Tibial nerve (tissue), 4 donors: ENCODE measurements at regions not wholly inside any gene's neighbourhood (a gene's known extent, or its start where the extent isn't known, plus 50 kb on each side); places are given as distances from the start of the nearest gene placed in this dataset.

ENCODE experiments used
- DNase-seq, 2 donors: peaks; one replicate each; pipeline ENCODE4 v3.0.0-alpha.2; 2019; ENCODE audit warnings: low spot score in 2 of 2
- H3K27ac ChIP-seq, 4 donors: fragments of 200-600 bp; sonication (generic) in 3 of 4; one replicate each; pipeline ENCODE4 v1.5.1; 2017 to 2019; ENCODE audit warnings: mild to moderate bottlenecking in 1 of 4
- H3K27me3 ChIP-seq, 2 donors: fragments of 200-600 bp; sonication (generic) in 1 of 2; one replicate each; pipeline versions ENCODE4 v1.5.1 to v1.6.0; 2017 to 2019
- H3K36me3 ChIP-seq, 3 donors: fragments of 200-600 bp; sonication (generic); one replicate each; pipeline ENCODE4 v1.5.1; 2018 to 2019
- H3K4me1 ChIP-seq, 4 donors: fragments of 200-600 bp; sonication (generic) in 3 of 4; one replicate each; pipeline ENCODE4 v1.5.1; 2017 to 2019
- H3K4me3 ChIP-seq, 4 donors: fragments of 200-600 bp; sonication (generic) in 3 of 4; one replicate each; pipeline ENCODE4 v1.5.1; 2017 to 2019; ENCODE audit warnings: mild to moderate bottlenecking in 1 of 4, moderate library complexity in 1 of 4
- H3K9me3 ChIP-seq, 4 donors: fragments of 200-600 bp; sonication (generic) in 3 of 4; one replicate each; pipeline ENCODE4 v1.5.1; 2017 to 2019
- CTCF ChIP-seq, 5 experiments: fragments of 200-600 bp in 3 of 5; fragments of 450-650 bp in 2 of 5; sonication (generic) in 3 of 5; IDR thresholded peaks; one replicate each; pipeline ENCODE4 v1.5.1; 2016 to 2019; ENCODE audit warnings: antibody characterized with exemption in 5 of 5, mild to moderate bottlenecking in 3 of 5, moderate library complexity in 2 of 5
- EP300 ChIP-seq, 2 donors: sonication (generic); formaldehyde crosslinking; IDR thresholded peaks; one replicate each; pipeline ENCODE4 v1.6.1; 2017; ENCODE audit warnings: antibody characterized with exemption in 2 of 2, mild to moderate bottlenecking in 1 of 2
- POLR2A ChIP-seq, 2 donors: fragments of 450-650 bp; IDR thresholded peaks; one replicate each; pipeline ENCODE4 v1.6.1; 2017; ENCODE audit warnings: antibody characterized with exemption in 2 of 2, mild to moderate bottlenecking in 2 of 2, moderate library complexity in 2 of 2
- WGBS, 2 donors: methylation state at CpG; one replicate each; pipeline ENCODE4 v1.1.5; 2018; 5-methylcytosine and 5-hydroxymethylcytosine counted together

GRCh38 chr5:118545470-118545869 is 442.9 kb downstream of the DTWD2 start:
- Histone ChIP-seq H3K4me1 (no peaks in the 10 kb centered on the region), H3K27ac (no peak overlapping the region), H3K9me3 (no peaks in the 10 kb centered on the region), H3K27me3 (no peaks in the 10 kb centered on the region), H3K4me3 (no peak overlapping the region), H3K36me3 (no peaks in the 10 kb centered on the region)
- 93 to 97% methylated on average over 1 of the region's 1 CpG for WGBS, 2 donors
- no peak for DNase-seq
- no peak for TF ChIP-seq POLR2A (IDR thresholded peaks at IDR 0.05)
- no peak for TF ChIP-seq CTCF (IDR thresholded peaks at IDR 0.05)
- no peak for TF ChIP-seq EP300 (IDR thresholded peaks at IDR 0.05)

- Histone ChIP-seq H3K4me1 (no peaks in the 10 kb centered on the region), H3K9me3 (no peaks in the 10 kb centered on the region), H3K36me3 (no peaks in the 10 kb centered on the region), H3K27me3 (no peaks in the 10 kb centered on the region), H3K4me3 (no peak overlapping the region), H3K27ac (no peak overlapping the region)
- WGBS, 2 donors: 67 to 68% methylated on average over 4 of the region's 4 CpGs
- TF ChIP-seq CTCF (IDR thresholded peaks at IDR 0.05): no peak
- no peak for TF ChIP-seq EP300 (IDR thresholded peaks at IDR 0.05)
- TF ChIP-seq POLR2A (IDR thresholded peaks at IDR 0.05): no peak
- DNase-seq: no peak
These were observed 443.4 kb downstream of the DTWD2 start for GRCh38 chr5:118544887-118545449.

- no peak overlapping the region for H3K27ac ChIP-seq
- no peaks in the 10 kb centered on the region for H3K4me1 ChIP-seq
- no peaks in the 10 kb centered on the region for H3K36me3 ChIP-seq
- no peak for TF ChIP-seq CTCF (IDR thresholded peaks at IDR 0.05)
- TF ChIP-seq POLR2A (IDR thresholded peaks at IDR 0.05): no peak
- no peak for TF ChIP-seq EP300 (IDR thresholded peaks at IDR 0.05)
- no peaks in the 10 kb centered on the region for H3K27me3 ChIP-seq
- WGBS, 2 donors: 80 to 83% methylated on average over 2 of the region's 2 CpGs
- H3K4me3 ChIP-seq: no peak overlapping the region
- no peaks in the 10 kb centered on the region for H3K9me3 ChIP-seq
- no peak for DNase-seq
These were observed 454.4 kb downstream of the DTWD2 start for GRCh38 chr5:118533923-118534322.

- H3K4me1 ChIP-seq: no peaks in the 10 kb centered on the region
- H3K27ac ChIP-seq: no peak overlapping the region
- no peaks in the 10 kb centered on the region for H3K36me3 ChIP-seq
- TF ChIP-seq POLR2A (IDR thresholded peaks at IDR 0.05) (no peak), EP300 (IDR thresholded peaks at IDR 0.05) (no peak), CTCF (IDR thresholded peaks at IDR 0.05) (no peak)
- WGBS, 2 donors: 76 to 78% methylated on average over 3 of the region's 3 CpGs
- no peak for DNase-seq
- no peaks in the 10 kb centered on the region for H3K27me3 ChIP-seq
- H3K4me3 ChIP-seq: no peak overlapping the region
- H3K9me3 ChIP-seq: no peaks in the 10 kb centered on the region
These were observed 455.2 kb downstream of the DTWD2 start for GRCh38 chr5:118533156-118533555.

- Histone ChIP-seq H3K36me3 (no peaks in the 10 kb centered on the region), H3K4me1 (no peaks in the 10 kb centered on the region), H3K27ac (no peak overlapping the region), H3K4me3 (no peak overlapping the region), H3K27me3 (no peaks in the 10 kb centered on the region), H3K9me3 (no peaks in the 10 kb centered on the region)
- no peak for DNase-seq
- 79 to 91% methylated on average over 1 of the region's 1 CpG for WGBS, 2 donors
- TF ChIP-seq EP300 (IDR thresholded peaks at IDR 0.05) (no peak), POLR2A (IDR thresholded peaks at IDR 0.05) (no peak), CTCF (IDR thresholded peaks at IDR 0.05) (no peak)
These were observed 457.1 kb downstream of the DTWD2 start for GRCh38 chr5:118531276-118531675.
